ENCODE measurements at regions not wholly inside any gene's neighbourhood (a gene's known extent, or its start where the extent isn't known, plus 50 kb on each side); places are given as distances from the start of the nearest gene placed in this dataset.

DNA sequence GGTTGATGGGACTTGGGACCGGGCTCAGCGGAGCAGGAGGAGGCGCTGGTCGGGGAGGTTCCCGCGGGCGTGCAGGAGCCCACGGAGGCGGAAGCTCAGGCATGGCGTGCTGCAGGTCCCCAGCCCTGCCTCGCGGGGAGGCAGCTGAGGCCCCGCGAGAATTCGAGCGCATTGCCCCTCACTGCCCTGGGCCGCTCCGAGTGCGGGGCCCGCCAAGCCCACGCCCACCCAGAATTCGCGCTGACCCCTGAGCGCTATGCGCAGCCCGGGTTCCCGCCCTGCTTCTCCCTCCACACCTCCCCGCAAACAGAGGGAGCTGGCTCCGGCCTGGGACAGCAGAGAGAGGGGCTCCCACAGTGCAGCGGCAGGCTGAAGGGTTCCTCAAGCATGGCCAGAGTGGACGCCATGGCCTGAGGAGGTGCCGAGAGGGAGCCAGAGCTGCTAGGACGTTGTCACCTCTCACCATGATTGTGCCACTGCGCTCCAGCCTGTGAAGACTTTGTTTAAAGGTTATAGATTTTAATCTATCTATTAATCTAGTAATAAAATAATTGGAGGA, 357.2 kb upstream of the RGPD4 start:
- H3K4me1 Mint-ChIP-seq (ENCODE audit: insufficient read depth, unreplicated experiment), result no peaks in the 10 kb centered on the region
- no peaks in the 10 kb centered on the region for H3K27me3 Mint-ChIP-seq (ENCODE audit: insufficient read depth, unreplicated experiment)
- no TSS peak for BruUV-seq (replicated peaks)

DNA sequence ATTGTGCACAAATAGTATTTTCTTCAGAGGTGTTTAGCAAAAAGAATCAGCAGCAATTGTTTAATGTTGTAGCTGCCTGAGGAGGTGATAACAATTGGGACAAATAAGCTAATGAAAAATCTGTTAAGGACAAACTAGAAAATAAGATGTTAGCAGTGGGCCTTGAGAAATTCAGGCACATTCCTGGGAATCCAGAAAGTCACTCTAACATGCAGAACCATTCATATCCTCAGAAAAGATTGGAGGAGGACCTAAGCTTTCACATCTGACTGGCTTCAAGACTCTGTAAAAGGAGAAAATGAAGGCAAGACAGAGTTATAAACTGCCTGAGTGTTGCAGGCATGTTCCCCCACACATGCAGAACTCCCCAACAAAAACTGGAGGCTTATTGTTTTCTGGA, 353.5 kb upstream of the RGPD4 start:
- H3K27ac Mint-ChIP-seq (ENCODE audit: low read depth, unreplicated experiment), result no peak overlapping the region
- no peaks in the 10 kb centered on the region for H3K36me3 Mint-ChIP-seq (ENCODE audit: insufficient read depth, unreplicated experiment)
- no peaks in the 10 kb centered on the region for H3K4me1 Mint-ChIP-seq (ENCODE audit: insufficient read depth, unreplicated experiment)
- POLR2A ChIA-PET, result no interaction called here
- no TSS peak for BruUV-seq (replicated peaks)
- H3K4me3 Mint-ChIP-seq (ENCODE audit: unreplicated experiment), result no peak overlapping the region
- DNase-seq (ENCODE audit: unreplicated experiment), result no peak
- H3K9me3 Mint-ChIP-seq (ENCODE audit: unreplicated experiment), result peaks cover 8% of the 10 kb centered on the region
- no peaks in the 10 kb centered on the region for H3K27me3 Mint-ChIP-seq (ENCODE audit: insufficient read depth, unreplicated experiment)
- TF ChIP-seq, protein P1, sequence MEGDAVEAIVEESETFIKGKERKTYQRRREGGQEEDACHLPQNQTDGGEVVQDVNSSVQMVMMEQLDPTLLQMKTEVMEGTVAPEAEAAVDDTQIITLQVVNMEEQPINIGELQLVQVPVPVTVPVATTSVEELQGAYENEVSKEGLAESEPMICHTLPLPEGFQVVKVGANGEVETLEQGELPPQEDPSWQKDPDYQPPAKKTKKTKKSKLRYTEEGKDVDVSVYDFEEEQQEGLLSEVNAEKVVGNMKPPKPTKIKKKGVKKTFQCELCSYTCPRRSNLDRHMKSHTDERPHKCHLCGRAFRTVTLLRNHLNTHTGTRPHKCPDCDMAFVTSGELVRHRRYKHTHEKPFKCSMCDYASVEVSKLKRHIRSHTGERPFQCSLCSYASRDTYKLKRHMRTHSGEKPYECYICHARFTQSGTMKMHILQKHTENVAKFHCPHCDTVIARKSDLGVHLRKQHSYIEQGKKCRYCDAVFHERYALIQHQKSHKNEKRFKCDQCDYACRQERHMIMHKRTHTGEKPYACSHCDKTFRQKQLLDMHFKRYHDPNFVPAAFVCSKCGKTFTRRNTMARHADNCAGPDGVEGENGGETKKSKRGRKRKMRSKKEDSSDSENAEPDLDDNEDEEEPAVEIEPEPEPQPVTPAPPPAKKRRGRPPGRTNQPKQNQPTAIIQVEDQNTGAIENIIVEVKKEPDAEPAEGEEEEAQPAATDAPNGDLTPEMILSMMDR (IDR thresholded peaks at IDR 0.05; ENCODE audit: unreplicated experiment), result no peak
- intact Hi-C loops (cut with micrococcal nuclease), result no loop called here
- CTCF ChIA-PET, result no interaction called here

More for the DNA sequence above, 357.2 kb upstream of the RGPD4 start:
- no peak overlapping the region for H3K27ac Mint-ChIP-seq (ENCODE audit: low read depth, unreplicated experiment)
- TF ChIP-seq, protein P1 (IDR thresholded peaks at IDR 0.05; ENCODE audit: unreplicated experiment), result no peak
- no peaks in the 10 kb centered on the region for H3K36me3 Mint-ChIP-seq (ENCODE audit: insufficient read depth, unreplicated experiment)
- ChIA-PET CTCF (interaction anchor here (1.8 kb wide), 1 partner anchor 14 kb away, joined by 3 read pairs; no protein-coding TSS in a partner anchor), POLR2A (no interaction called here)
- intact Hi-C loops (cut with micrococcal nuclease), result no loop called here
- DNase-seq (ENCODE audit: unreplicated experiment), result no peak
- H3K9me3 Mint-ChIP-seq (ENCODE audit: unreplicated experiment), result peaks cover 17% of the 10 kb centered on the region
- no peak overlapping the region for H3K4me3 Mint-ChIP-seq (ENCODE audit: unreplicated experiment)

- peaks cover 3% of the 10 kb centered on the region for H3K9me3 Mint-ChIP-seq (ENCODE audit: unreplicated experiment)
- CTCF ChIA-PET, result interaction anchor here (0.5 to 0.7 kb wide), 2 partner anchors 210 to 613 kb away, joined by 3 to 5 read pairs; no protein-coding TSS in a partner anchor
- no peak overlapping the region for H3K4me3 Mint-ChIP-seq (ENCODE audit: unreplicated experiment)
Observed at GRCh38 chr2:107475859-107476258, 350.8 kb upstream of the RGPD4 start.

GRCh38 chr2:107502539-107502938, 324.2 kb upstream of the RGPD4 start:
- CTCF ChIA-PET, result no interaction called here

More at GRCh38 chr2:107475859-107476258, 350.8 kb upstream of the RGPD4 start:
- Mint-ChIP-seq H3K4me1 (ENCODE audit: insufficient read depth, unreplicated experiment) (no peaks in the 10 kb centered on the region), H3K27me3 (ENCODE audit: insufficient read depth, unreplicated experiment) (no peaks in the 10 kb centered on the region), H3K36me3 (ENCODE audit: insufficient read depth, unreplicated experiment) (no peaks in the 10 kb centered on the region), H3K27ac (ENCODE audit: low read depth, unreplicated experiment) (no peak overlapping the region)
- TF ChIP-seq, protein P1 (IDR thresholded peaks at IDR 0.05; ENCODE audit: unreplicated experiment), result no peak
- no TSS peak for BruUV-seq (replicated peaks)
- no peak for DNase-seq (ENCODE audit: unreplicated experiment)
- POLR2A ChIA-PET, result interaction anchor here (0.8 kb wide), 1 partner anchor 16 kb away, joined by 3 read pairs; no protein-coding TSS in a partner anchor
- intact Hi-C loops (cut with micrococcal nuclease), result no loop called here

More at GRCh38 chr2:107502539-107502938, 324.2 kb upstream of the RGPD4 start:
- BruUV-seq (replicated peaks), result no TSS peak
- H3K9me3 Mint-ChIP-seq (ENCODE audit: unreplicated experiment), result peaks cover 4% of the 10 kb centered on the region
- POLR2A ChIA-PET, result no interaction called here
- H3K27ac Mint-ChIP-seq (ENCODE audit: low read depth, unreplicated experiment), result no peak overlapping the region
- peaks cover 6% of the 10 kb centered on the region for H3K4me1 Mint-ChIP-seq (ENCODE audit: insufficient read depth, unreplicated experiment)
- H3K36me3 Mint-ChIP-seq (ENCODE audit: insufficient read depth, unreplicated experiment), result no peaks in the 10 kb centered on the region
- intact Hi-C loops (cut with micrococcal nuclease), result no loop called here
- TF ChIP-seq, protein P1 (IDR thresholded peaks at IDR 0.05; ENCODE audit: unreplicated experiment), result no peak
- H3K4me3 Mint-ChIP-seq (ENCODE audit: unreplicated experiment), result no peak overlapping the region
- H3K27me3 Mint-ChIP-seq (ENCODE audit: insufficient read depth, unreplicated experiment), result no peaks in the 10 kb centered on the region
- no peak for DNase-seq (ENCODE audit: unreplicated experiment)

Data from MCF 10A (cell line).